Kidney epithelial cell (primary cell): ENCODE measurements at regions not wholly inside any gene's neighbourhood (a gene's known extent, or its start where the extent isn't known, plus 50 kb on each side); places are given as distances from the start of the nearest gene placed in this dataset.

Experiments used
- DNase-seq: peaks from one replicate; pipeline ENCODE4 v3.0.0-alpha.2; 2010; ENCODE audit warnings: low read depth
- H3K27me3 ChIP-seq: 2 replicates; pipeline ENCODE4 v1.6.0; 2011; ENCODE audit warnings: low read length; ENCODE audit not compliant: control insufficient read depth, insufficient read depth
- H3K36me3 ChIP-seq: 2 replicates; pipeline ENCODE4 v1.5.1; 2011; ENCODE audit warnings: low read length; ENCODE audit not compliant: control insufficient read depth, insufficient read depth
- H3K4me3 ChIP-seq: 2 replicates; pipeline ENCODE4 v1.5.1; 2011; ENCODE audit warnings: low read depth, mild to moderate bottlenecking, control low read depth, low read length
- TF ChIP-seq, protein P1 (sequence below): IDR thresholded peaks from 2 replicates; pipeline ENCODE4 v1.5.1; 2011; ENCODE audit warnings: mild to moderate bottlenecking, moderate library complexity, low read length, control low read depth, inconsistent platforms; ENCODE audit not compliant: insufficient read depth, poor library complexity, severe bottlenecking

DNA sequence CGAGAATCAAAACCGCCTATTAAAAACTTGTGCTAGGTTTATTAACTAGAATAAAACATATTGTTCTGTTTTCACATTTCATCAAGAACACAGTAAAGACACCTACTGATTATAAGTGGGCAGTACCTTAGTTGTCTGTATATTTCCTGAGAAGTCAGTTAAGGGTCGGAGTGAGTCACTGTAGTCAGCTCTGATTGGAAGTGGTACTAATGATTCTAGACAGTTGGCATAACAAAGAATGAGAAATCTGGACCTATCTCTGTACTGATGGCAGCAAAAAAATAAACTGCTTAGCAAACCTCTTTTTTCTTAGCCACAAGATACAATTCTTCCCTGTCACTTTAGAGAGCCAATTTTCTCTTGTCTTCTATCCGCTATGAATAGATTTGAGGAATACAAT, 387.3 kb upstream of the ADGRB3 start:
- TF ChIP-seq, protein P1, sequence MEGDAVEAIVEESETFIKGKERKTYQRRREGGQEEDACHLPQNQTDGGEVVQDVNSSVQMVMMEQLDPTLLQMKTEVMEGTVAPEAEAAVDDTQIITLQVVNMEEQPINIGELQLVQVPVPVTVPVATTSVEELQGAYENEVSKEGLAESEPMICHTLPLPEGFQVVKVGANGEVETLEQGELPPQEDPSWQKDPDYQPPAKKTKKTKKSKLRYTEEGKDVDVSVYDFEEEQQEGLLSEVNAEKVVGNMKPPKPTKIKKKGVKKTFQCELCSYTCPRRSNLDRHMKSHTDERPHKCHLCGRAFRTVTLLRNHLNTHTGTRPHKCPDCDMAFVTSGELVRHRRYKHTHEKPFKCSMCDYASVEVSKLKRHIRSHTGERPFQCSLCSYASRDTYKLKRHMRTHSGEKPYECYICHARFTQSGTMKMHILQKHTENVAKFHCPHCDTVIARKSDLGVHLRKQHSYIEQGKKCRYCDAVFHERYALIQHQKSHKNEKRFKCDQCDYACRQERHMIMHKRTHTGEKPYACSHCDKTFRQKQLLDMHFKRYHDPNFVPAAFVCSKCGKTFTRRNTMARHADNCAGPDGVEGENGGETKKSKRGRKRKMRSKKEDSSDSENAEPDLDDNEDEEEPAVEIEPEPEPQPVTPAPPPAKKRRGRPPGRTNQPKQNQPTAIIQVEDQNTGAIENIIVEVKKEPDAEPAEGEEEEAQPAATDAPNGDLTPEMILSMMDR: no peak
- Histone ChIP-seq H3K27me3 (no peaks in the 10 kb centered on the region), H3K36me3 (no peaks in the 10 kb centered on the region), H3K4me3 (no peak overlapping the region)
- DNase-seq: no peak

DNA sequence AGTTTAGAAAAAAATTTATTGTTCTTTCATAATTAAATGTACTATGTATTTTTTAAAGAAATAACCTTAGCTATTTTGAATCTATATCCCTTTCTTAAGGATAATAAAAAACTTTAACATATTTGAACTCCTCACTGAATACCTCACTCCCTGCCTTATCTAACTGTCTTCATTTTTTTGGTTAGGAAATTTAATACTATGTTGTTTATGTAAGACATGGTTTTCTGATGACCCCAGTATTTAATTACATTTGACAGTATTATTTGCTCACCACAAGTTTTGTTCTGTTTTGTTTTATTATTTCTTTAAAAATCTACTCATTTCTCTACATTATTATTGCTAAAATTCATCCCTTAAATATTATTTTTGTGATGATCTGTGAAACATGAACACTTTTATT, 394.4 kb upstream of the ADGRB3 start:
- no peak for DNase-seq
- TF ChIP-seq, protein P1: no peak
- no peaks in the 10 kb centered on the region for H3K36me3 ChIP-seq
- no peaks in the 10 kb centered on the region for H3K27me3 ChIP-seq
- H3K4me3 ChIP-seq: no peak overlapping the region

DNA sequence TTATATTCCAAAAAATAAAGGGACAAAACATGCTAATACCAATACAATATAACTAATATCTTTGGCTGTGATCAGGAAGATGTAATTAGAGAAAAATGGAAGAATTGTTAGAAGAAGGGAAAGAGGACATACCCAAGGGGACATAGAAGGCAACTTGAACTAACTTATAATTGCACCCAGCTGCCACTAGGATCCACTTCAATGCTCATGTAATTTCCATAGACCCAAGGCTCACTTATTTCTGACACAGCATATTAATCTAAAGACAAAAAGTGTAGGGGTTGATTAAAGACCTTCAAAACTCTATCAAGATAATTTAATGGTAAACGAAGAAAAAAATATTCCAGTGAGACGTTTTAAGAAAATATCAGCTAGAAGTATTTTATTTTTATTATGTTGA, 396.0 kb upstream of the ADGRB3 start:
- H3K36me3 ChIP-seq: no peaks in the 10 kb centered on the region
- H3K4me3 ChIP-seq: no peak overlapping the region
- H3K27me3 ChIP-seq: no peaks in the 10 kb centered on the region
- TF ChIP-seq, protein P1: no peak
- DNase-seq: no peak

DNA sequence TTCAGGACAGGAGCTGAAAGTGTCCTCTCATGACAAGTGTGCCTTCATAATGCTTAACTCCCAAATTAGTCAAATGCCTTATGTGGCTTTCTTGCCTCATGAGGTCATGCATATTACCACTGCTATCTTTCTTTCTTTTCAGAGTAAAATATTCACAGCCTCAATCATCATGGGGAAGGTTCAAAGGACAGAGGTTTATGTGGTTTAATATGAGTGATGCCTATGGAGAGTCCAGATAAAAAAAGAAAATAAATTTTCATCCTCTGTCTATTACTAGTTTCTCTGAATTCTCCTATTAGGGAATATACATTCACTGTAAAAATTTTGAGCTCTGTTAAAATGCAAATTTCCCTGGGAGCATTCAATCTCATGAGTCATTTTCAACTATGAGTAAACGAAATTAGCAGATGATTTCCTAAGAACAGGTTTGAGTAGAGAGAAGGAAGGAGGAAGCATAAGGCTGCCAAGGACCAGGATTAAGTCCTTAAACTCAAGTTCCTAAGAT, 396.9 kb upstream of the ADGRB3 start:
- H3K36me3 ChIP-seq: no peaks in the 10 kb centered on the region
- DNase-seq: no peak
- no peak overlapping the region for H3K4me3 ChIP-seq
- TF ChIP-seq, protein P1: no peak
- no peaks in the 10 kb centered on the region for H3K27me3 ChIP-seq

DNA sequence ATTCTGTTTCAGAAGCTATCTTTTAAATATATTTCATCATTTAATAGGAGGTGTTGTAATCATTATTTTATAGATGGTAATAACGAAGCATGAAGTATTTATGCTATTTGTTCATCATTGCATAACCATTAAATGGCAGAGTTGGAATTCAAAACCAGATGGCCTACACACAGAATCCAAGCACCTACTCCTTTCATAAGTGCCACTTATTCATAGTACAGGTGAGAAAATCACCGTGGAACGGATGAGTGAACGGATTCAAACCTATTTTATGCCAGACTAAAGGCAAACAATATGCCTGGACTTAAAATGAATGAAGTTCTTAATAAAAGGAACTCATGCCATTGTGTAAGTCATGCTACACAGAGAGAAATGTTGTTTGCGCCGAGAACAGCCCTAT, 397.9 kb upstream of the ADGRB3 start:
- no peaks in the 10 kb centered on the region for H3K27me3 ChIP-seq
- H3K36me3 ChIP-seq: no peaks in the 10 kb centered on the region
- H3K4me3 ChIP-seq: no peak overlapping the region
- TF ChIP-seq, protein P1: no peak
- DNase-seq: no peak

DNA sequence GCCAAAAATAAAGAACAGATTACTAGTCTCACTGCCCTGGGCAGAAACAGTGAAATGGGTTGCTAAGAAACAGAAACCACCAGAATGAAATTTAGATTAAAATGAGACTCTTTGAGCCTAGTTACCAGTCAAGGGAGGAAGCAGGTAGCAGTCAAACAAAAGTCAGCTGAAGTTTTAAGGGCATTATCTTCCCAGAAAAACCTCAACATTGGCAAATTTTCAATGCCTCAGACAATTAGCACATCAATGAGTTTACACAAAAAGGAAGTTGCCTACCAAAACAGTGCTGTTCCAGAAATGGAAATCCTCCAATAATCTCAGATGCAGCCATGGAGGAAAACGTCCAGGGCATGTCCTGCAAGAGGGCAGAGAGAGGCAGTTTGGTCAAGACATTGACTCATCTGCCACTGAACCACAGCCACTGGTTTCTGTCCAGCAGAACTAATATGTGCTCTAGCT, 399.7 kb upstream of the ADGRB3 start:
- DNase-seq: no peak
- TF ChIP-seq, protein P1: no peak

More for the DNA sequence above, 399.7 kb upstream of the ADGRB3 start:
- no peaks in the 10 kb centered on the region for H3K27me3 ChIP-seq
- no peaks in the 10 kb centered on the region for H3K36me3 ChIP-seq
- H3K4me3 ChIP-seq: no peak overlapping the region
